Stimulated activated CD8-positive, alpha-beta memory T cell treated with anti-CD3 and anti-CD28 coated beads, Interleukin-12 subunit alpha, Interleukin-12 subunit beta, amount 100 ng/mL, for 24 hours (primary cell): ENCODE measurements at regions not wholly inside any gene's neighbourhood (a gene's known extent, or its start where the extent isn't known, plus 50 kb on each side); places are given as distances from the start of the nearest gene placed in this dataset.

Experiments used
- DNase-seq: peaks from one replicate; pipeline ENCODE4 v3.0.0-alpha.2; 2020; ENCODE audit errors: extremely low read depth

GRCh38 chr1:239792157-239792556 lies 299.5 kb upstream of the FMN2 start:
- DNase-seq: no peak

- DNase-seq: no peak
Observed at GRCh38 chr1:239795304-239795703, 296.4 kb upstream of the FMN2 start.

- no peak for DNase-seq
Observed at GRCh38 chr1:239799617-239800016, 292.1 kb upstream of the FMN2 start.

GRCh38 chr1:239800861-239801260 lies 290.8 kb upstream of the FMN2 start:
- DNase-seq: no peak

DNA sequence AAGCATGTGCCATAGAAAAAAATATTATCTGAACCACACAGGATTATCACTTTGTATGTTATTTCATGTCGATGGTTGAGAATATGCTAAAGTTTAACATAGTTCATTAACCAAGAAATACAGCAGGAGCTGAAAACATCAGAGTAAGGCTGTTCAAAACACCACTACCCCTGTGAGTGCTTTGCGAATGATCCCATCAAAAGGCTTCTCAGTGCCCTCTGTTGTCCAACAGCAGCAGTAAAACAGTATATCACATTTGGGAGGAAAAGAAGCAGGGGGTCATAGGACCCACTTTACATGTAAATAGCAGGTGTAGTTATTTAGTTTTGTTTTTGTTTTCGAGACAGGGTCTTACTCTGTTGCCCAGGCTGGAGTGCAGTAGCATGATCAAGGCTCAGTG lies 289.4 kb upstream of the FMN2 start:
- no peak for DNase-seq

- no peak for DNase-seq
Observed at GRCh38 chr1:239803781-239804180, 287.9 kb upstream of the FMN2 start.

GRCh38 chr1:239804266-239804665 lies 287.4 kb upstream of the FMN2 start:
- no peak for DNase-seq

- no peak for DNase-seq
Observed at GRCh38 chr1:239805042-239805441, 286.6 kb upstream of the FMN2 start.

DNA sequence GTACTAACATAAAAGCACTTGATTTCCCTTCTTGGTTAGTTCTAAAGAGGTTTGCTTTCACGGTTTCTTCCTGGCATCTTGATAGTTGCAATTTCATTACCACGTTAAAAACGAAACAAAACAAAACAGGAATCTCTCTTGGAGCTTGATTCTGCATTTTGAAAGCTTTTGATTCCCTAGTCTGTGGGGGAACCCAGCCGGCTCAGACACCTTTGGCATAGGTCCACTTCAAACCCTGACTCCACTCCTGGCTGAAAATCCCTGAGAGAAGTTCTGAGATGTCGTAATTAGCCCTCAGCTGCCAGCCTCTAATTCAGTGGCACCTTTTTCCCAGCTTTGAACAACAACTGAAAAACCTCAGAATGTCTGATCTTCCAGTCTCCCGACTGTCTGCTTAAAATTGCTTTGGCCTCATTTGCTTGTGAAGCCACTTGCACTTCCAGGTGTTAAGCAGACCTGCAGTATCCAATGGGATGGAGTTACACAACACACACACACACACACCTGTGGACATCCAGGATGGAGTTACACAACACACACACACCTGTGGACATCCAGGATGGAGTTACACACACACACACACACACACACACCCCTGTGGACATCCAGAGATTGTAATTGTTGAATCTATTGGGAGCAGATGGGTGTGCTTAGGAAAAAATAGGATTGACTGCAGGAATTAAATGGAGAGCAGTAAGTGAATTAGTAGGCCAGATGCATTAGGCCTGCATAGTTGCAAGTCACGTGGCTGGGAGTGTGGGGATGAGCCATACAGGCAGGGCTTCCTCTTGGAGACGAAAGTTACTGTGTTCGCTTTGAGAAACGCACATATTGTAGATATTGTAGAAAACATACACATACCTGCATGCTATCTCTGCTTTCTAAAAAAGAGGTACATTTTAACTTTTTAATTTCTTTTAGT lies 285.6 kb upstream of the FMN2 start:
- DNase-seq: no peak

GRCh38 chr1:239806897-239807296 lies 284.8 kb upstream of the FMN2 start:
- no peak for DNase-seq

GRCh38 chr1:239807361-239807760 lies 284.3 kb upstream of the FMN2 start:
- DNase-seq: no peak

- no peak for DNase-seq
Observed at GRCh38 chr1:239810061-239810481, 281.6 kb upstream of the FMN2 start.

- DNase-seq: no peak
Observed at GRCh38 chr1:239811211-239811885, 280.3 kb upstream of the FMN2 start.

DNA sequence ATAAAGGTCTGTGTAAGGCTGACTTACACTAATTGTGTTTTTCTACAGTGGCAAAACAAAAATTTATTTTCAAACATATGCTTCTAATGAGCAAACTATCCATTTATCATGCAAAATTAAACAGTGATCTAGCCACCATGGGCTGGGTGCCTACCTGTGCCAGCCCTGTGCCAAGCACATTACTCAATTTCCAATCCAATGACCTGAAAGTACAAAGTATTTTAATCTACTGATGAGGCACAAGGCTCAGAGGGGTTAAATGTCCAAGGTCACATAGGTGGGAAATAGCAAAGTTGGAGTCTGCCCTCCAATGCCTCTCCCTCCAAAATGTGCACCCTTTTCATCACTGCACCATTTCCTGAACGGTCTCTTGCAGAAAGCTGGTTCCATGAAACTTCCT lies 279.1 kb upstream of the FMN2 start:
- DNase-seq: no peak

- DNase-seq: no peak
Observed at GRCh38 chr1:239814306-239814881, 277.3 kb upstream of the FMN2 start.

- no peak for DNase-seq
Observed at GRCh38 chr1:239815074-239815473, 276.6 kb upstream of the FMN2 start.

DNA sequence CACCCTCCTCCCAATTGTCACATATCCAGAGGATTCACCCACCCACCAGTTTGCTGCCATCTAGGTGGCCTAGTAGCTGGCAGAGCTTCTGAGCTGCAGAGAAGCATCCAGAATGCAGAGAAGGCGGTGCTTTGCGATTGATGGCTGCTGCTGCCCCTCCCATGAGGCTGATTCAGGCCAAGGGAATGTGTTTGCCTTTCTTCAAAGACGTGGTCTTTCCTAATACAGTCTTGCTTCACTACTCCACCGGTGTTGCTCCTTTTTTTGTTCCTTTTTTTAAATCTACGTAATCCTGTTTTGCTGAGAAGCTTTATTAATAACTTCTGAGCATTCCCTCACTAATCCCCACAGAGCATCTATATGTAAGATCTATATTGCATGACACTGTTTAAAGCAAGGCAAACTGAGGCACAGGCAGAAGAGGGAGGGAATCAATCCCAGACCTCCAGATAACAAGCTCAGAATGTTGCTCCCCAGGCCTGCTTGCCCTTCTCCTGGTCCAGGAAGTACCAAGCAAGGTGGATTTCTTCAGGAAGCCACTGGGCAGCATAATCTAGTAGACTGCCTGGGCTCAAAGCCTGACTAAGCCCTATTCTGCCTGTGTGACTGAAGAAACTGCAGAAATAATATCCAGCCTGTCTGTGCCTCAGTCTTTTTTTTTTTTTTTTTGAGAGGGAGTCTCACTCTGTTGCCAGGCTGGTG lies 275.5 kb upstream of the FMN2 start:
- DNase-seq: no peak

GRCh38 chr1:239817276-239817675 lies 274.4 kb upstream of the FMN2 start:
- DNase-seq: no peak

- no peak for DNase-seq
Observed at GRCh38 chr1:239817801-239818200, 273.9 kb upstream of the FMN2 start.

GRCh38 chr1:239819096-239819495 lies 272.6 kb upstream of the FMN2 start:
- DNase-seq: no peak

DNA sequence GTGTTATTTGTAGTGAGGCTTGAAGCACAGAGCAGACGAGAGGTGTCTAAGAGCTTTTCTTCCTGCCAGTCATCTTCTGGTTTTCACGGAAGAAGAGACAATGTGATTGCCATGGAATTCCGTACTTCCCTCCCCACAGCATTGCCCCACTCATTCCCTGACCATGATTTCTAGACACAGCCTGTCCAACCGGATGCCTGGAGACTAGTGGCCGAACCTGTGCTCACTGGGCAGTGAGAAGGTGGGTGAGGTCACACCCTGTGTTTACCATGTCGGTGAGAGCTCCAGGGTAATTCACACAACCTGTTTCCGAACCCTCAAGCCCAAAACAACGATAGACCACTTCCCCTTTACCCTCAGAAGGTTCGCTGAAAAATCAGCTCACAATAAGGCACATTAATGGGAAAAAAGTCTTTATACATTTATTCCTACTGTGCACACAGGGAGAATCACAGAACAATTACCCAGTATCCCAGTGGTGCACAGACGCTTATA lies 271.9 kb upstream of the FMN2 start:
- no peak for DNase-seq

DNA sequence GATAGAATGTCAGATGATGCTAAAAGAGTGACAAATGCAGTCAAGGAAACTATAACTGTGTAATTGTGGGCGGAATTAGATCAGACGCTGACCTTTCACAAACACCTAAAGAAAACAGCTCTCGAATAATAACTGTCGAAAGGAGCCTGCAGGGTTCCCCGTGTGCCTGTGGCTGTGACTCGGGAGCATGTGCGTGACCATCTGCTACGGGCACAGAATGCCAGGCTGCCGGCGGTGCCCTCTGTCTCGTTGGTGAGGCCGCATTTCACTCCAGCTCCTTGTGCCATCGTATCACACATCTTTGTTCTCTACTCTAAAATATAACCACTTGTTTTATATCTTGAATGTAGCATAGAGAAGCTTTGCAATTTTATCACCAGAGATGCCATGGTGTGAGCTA lies 267.8 kb upstream of the FMN2 start:
- no peak for DNase-seq
